Activated CD4-positive, alpha-beta T cell treated with anti-CD3 and anti-CD28 coated beads for 48 hours (primary cell): ENCODE measurements at regions not wholly inside any gene's neighbourhood (a gene's known extent, or its start where the extent isn't known, plus 50 kb on each side); places are given as distances from the start of the nearest gene placed in this dataset.
"Not testable (repeated sequence)": the region's sequence is repeated elsewhere in the genome, so short reads cannot be mapped to it uniquely, and the experiment has no call there.

Source experiments
- DNase-seq: peaks from one replicate; pipeline ENCODE4 v3.0.0-alpha.2; 2020

- DNase-seq, result no peak
These were observed 156.1 kb upstream of the NTRK2 start for GRCh38 chr9:84513473-84513872.

DNA sequence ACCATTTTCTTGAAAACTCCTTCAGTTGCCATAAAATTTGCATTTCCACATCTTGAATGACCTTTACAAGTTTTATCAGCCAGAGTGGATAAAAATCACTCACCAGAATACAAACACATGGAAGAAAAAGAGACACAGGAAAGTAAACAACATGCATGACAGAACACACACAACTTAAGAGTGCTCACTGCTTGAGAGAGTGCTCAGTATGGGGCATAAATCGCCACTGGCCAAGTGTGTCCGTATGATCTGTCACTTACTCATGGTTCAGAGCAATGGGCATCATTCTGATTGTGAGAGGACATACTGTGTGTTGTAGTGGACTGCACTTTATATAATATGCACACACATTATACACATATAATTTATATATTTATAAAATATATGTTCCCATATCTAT is 155.6 kb upstream of the NTRK2 start:
- DNase-seq, result no peak

GRCh38 chr9:84514421-84514820 is 155.1 kb upstream of the NTRK2 start:
- DNase-seq, result no peak

DNA sequence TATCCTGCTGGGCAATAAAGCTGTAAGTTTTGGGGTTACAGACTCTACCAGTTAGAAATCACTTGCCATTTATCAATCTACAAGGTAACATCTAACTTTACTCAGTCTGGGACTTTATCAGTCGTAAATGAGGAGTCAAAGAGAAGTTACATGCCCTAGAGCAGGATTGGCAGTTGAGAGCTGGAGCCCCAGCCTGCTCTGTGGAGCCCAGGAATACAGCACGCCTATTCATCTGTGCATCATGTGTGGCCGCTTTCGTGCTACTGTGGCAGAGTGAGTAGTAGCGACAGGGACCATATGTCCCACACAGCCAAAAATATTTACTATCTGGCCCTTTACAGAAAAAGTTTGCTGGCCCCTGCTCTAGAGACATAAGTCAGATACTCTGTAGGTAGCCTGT is 152.5 kb upstream of the NTRK2 start:
- no peak for DNase-seq

DNA sequence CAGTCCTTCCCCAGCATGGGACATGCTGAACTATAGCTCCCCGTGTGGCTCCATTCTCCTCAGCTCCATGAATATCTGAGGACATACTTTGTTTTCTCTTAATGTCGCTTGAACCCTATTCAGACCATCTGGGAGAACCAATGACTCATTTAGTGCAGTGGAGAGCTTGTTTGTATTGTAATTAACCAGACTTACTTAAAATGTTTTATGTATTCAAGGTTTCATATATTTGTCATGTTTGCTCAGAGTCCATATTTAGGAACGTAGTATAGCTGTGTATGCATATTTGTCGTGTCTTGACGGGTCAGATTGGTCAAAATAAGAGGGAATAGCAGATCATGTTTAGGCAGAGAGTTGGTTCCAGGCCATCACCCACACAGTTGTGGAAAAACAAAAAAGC is 150.1 kb upstream of the NTRK2 start:
- DNase-seq, result no peak

- no peak for DNase-seq
These were observed 148.3 kb upstream of the NTRK2 start for GRCh38 chr9:84521208-84521607.

- not testable (repeated sequence) for DNase-seq
These were observed 143.3 kb upstream of the NTRK2 start for GRCh38 chr9:84526211-84526610.

DNA sequence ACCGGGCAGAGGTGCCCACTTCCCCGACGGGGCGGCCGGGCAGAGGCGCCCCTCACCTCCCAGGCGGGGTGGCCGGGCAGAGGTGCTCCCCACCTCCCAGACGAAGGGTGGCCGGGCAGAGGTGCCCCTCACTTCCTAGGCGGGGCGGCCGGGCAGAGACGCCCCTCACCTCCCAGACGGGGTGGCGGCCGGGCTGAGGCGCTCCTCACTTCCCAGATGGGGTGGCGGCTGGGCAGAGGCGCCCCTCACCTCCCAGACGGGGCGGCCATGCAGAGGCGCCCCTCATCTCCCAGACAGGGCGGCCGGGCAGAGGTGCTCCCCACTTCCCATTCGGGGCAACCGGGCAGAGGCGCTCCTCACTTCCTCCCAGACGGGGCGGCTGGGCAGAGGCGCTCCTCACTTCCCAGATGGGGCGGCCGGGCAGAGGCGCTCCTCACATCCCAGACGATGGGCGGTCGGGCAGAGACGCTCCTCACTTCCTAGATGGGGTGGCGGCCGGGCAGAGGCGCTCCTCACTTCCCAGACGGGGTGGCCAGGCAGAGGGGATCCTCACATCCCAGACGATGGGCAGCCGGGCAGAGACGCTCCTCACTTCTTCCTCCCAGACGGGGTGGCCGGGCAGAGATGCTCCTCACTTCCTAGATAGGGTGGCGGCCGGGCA is 142.3 kb upstream of the NTRK2 start:
- DNase-seq, result not testable (repeated sequence)

DNA sequence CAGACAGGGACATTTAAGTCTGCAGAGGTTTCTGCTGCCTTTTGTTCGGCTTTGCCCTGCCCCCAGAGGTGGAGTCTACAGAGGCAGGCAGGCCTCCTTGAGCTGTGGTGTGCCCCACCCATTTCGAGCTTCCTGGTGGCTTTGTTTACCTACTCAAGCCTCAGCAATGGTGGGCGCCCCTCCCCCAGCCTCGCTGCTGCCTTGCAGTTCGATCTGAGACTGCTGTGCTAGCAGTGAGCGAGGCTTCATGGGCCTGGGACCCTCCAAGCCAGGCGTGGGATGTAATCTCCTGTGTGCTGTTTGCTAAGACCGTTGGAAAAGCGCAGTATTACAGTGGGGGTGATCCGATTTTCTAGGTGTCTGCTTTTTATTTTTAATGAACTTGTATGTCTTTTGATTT is 133.6 kb upstream of the NTRK2 start:
- not testable (repeated sequence) for DNase-seq

DNA sequence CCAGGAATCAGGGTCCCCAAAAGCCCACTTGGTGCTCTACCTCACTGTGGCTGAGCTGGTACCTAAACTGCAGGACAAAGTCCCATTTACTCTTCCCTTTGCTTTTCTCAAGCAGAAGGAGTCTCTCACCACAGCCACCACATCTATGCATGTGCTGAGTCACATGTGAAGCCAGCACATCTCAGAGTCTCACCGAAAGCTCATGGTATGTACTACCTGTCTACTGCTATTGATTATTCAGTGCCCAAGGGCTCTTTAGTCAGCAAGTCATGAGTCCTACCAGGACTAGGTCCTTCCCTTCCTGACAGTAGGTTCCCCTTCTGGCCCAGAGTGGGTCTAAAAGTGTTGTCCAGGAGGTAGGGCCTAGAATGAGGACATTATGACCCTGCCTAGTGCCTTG is 130.7 kb upstream of the NTRK2 start:
- DNase-seq, result no peak

DNA sequence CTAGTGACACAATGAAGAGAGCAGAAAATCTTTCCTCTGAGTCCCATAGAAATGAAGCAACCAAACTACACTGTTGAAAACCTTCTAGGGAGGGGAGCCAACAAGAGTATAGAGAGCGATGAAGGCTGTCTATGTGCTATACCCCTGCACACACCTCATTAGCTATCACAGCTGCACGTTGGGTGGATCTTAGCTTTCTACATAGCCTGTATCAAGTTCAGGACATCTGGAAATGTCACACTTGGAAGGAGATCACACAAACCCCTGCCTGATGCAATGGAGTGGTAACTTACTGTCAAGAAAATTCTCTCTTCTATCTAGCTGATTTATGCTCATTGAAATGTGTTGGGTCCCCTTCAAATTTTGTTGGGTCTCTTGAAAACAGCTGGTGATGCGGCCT is 127.0 kb upstream of the NTRK2 start:
- no peak for DNase-seq

DNA sequence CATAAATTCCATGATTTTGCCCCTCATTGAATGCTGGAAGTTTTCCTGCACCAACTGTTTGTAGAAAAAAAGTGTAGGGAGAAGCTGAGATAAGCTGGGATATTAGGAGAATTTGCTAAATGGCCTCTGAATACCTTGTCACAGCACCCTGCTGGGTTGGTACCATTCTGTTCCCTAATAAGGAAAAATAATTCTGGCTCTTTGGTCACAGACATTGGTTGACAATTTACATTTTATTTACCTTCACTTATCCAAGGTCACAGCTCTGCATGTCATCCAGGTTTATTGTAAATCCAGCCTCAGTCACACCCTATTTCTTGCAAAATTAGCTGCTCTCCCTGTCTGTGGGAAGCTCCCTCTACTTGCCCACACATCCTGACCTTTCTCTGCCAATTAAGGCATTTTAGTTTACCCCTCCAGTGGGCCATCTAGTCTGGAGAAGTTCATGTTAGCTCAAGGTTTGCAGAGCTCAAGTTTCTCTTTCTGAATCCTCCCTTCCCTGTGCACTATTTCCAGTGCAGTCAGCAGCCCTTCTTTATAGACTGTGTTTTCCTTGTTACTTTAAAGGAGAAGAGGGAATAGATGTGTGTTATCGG is 115.4 kb upstream of the NTRK2 start:
- DNase-seq, result no peak

GRCh38 chr9:84556556-84556955 is 113.0 kb upstream of the NTRK2 start:
- no peak for DNase-seq

DNA sequence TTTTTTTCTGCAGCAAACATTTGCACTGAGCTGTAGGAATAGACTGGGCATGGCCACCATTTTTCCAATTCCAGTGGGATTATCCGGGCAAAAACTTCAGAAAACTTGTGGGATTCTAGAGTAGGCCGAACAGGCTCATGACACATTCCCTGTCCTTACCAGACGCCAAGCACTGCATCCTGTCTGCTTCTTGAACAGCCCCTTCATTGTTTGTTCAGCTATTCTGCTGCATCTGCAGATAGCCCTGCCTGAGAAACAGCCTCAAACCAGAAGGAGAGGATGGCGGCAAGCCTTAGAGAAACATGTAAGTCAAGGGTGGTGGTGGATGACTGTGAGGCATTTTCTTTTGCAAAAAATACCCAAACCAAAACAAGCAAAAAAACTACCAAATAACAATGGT is 111.8 kb upstream of the NTRK2 start:
- no peak for DNase-seq

DNA sequence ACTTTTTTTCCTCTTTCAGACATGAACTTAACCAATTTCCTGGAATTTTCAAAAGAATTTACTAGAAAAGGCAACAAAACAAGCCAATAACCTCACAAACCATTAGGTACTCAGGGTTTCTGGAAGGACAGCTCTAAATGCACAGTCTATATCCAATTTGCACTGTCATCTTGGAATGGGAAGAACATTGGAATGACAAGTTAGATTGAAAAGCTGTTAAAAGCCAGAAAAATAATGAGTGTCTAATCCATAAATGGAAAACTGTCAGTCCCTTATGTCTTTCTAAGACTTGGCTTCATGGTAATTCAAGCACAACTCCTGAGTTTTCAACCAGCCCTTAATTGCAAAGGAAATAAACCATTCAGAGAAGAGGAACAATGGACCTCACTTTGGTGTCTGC is 105.8 kb upstream of the NTRK2 start:
- DNase-seq, result no peak

- DNase-seq, result no peak
These were observed 101.7 kb upstream of the NTRK2 start for GRCh38 chr9:84567805-84568204.

DNA sequence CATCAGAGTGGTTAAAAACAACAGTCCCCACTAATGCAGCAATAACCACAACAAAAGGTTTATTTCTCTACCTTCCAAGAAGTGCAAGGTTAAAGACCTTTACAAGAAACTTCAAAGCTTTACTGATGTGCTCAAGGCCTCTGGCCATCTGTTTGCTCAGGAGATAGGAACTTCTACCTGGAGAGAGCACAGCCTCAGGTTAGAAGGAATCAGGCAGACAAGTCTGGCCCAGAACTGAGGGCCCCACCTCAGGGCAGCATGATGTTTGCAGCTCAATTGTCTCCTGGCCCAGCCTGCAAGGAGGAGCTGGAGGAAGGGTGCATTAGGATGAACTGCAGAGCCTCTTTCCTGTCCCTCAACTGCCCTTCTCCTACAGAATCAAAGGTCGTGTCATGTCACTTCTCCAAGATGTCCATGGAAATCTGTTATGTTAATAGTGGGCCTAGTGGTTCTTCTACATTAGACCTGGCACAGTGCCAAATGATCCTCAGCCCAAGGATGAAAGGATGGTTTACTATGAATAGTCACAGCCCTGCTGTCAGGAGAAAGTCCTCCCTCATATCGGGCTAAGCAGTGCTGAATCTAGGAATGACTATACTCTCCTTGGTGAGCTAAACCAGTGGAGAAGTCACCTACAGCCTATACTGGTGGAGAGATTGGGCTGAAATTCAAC is 98.9 kb upstream of the NTRK2 start:
- no peak for DNase-seq

- DNase-seq, result no peak
These were observed 96.4 kb upstream of the NTRK2 start for GRCh38 chr9:84573083-84573482.

DNA sequence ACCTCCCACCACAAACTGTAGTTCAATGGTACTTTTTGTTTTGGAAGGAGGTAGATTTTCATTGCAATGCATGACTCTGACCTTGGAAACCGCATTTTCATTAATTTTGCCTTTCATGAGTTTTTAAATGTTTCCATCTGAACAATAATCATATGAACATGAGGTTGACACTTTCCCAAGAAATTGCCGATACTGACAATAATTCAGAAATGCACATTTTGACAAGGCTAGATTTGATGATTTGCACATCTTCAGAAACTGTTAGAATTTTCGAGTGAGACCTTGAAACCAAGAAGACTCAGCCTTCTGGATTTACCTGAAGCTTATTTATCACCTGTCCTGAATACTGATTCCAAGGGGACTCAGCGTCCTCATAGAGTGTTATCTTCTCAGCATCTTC is 93.8 kb upstream of the NTRK2 start:
- no peak for DNase-seq

GRCh38 chr9:84583866-84584265 is 85.7 kb upstream of the NTRK2 start:
- no peak for DNase-seq

GRCh38 chr9:84586662-84587061 is 82.9 kb upstream of the NTRK2 start:
- no peak for DNase-seq

DNA sequence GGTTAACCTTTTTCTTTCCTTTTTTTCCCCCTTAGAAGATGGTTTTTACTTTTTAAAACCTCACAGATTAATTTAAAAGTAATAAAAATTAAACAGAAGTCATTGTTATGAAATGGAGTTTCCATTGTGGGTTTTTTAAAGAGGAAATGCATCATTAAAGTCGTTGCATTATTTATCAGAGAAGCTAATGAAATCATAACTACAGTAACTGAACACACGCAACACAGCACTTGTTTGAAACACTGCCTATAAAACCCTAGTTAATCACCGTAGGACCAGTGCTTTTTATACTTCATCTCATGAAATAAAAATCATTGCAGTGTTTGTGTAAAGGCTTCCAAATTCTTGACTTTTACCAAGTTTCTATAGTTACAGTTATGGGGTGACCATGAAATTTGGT is 82.4 kb upstream of the NTRK2 start:
- DNase-seq, result no peak

- DNase-seq, result no peak
These were observed 80.0 kb upstream of the NTRK2 start for GRCh38 chr9:84589542-84589941.

DNA sequence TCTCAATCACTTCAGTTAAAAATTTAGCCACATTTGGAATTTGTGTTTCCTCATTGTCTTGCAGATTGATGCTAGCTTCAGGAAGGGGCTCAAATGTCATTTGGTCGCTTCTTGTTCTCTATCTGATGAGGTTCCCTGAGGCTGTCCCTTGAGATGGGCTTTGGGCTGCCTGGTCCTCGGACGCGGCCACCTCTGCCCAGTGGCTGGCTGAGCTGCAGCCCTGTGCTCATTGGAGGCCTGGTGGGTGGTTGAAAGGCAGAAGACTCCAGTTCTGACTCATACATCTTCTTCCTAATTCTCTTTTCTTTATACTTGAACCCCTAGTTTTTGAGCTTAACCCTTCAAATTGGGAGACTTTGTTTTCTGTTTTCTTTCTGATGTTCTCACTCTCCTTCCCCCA is 78.8 kb upstream of the NTRK2 start:
- DNase-seq, result no peak

GRCh38 chr9:84592918-84593317 is 76.6 kb upstream of the NTRK2 start:
- DNase-seq, result no peak
